SK-N-SH (cell line): ENCODE measurements at regions not wholly inside any gene's neighbourhood (a gene's known extent, or its start where the extent isn't known, plus 50 kb on each side); places are given as distances from the start of the nearest gene placed in this dataset.

Experiments
- EP300 ChIP-seq, 2 experiments: IDR thresholded peaks; 2 replicates each; pipeline versions ENCODE4 v1.4.0 to v1.6.1; 2012; ENCODE audit warnings: borderline replicate concordance in 1 of 2, low read depth in 1 of 2, low read length in 1 of 2
- GABPA ChIP-seq: IDR thresholded peaks from 2 replicates; pipeline ENCODE4 v1.4.0; 2012; ENCODE audit warnings: low read depth, mild to moderate bottlenecking
- JUND ChIP-seq: IDR thresholded peaks from 2 replicates; pipeline ENCODE4 v1.4.0; 2012
- NRF1 ChIP-seq: IDR thresholded peaks from 2 replicates; pipeline ENCODE4 v1.6.1; 2012; ENCODE audit warnings: low read depth, mild to moderate bottlenecking, low read length
- POLR2AphosphoS5 ChIP-seq: IDR thresholded peaks from 2 replicates; pipeline ENCODE4 v1.6.1; 2012; ENCODE audit warnings: low read depth, low read length
- RAD21 ChIP-seq: IDR thresholded peaks from 2 replicates; pipeline ENCODE4 v1.6.1; 2012; ENCODE audit warnings: mild to moderate bottlenecking, low read length
- REST ChIP-seq: IDR thresholded peaks from 2 replicates; pipeline ENCODE4 v1.6.1; 2012; ENCODE audit warnings: mild to moderate bottlenecking, low read depth, low read length, moderate library complexity
- RFX5 ChIP-seq: IDR thresholded peaks from 2 replicates; pipeline ENCODE4 v1.6.1; 2012; ENCODE audit warnings: mild to moderate bottlenecking, improper control_type of control experiment, low read length
- TAF1 ChIP-seq: IDR thresholded peaks from 2 replicates; pipeline ENCODE4 v1.6.1; 2012; ENCODE audit warnings: low read depth, mild to moderate bottlenecking, low read length, moderate library complexity, borderline replicate concordance
- TEAD4 ChIP-seq: IDR thresholded peaks from 2 replicates; pipeline ENCODE4 v1.4.0; 2012; ENCODE audit warnings: mild to moderate bottlenecking, borderline replicate concordance; ENCODE audit not compliant: insufficient read depth
- TF ChIP-seq, protein P1 (sequence below): fragments of 200-600 bp; sonication (generic); IDR thresholded peaks from 2 replicates; pipeline ENCODE4 v1.6.1; 2017; ENCODE audit warnings: antibody characterized with exemption, mild to moderate bottlenecking, moderate library complexity
- TF ChIP-seq, protein P2 (sequence below): IDR thresholded peaks from 2 replicates; pipeline ENCODE4 v1.4.0; 2012; ENCODE audit warnings: low read depth
- TF ChIP-seq, protein P3 (sequence below): IDR thresholded peaks from 2 replicates; pipeline ENCODE4 v1.4.0; 2012; ENCODE audit warnings: low read depth, borderline replicate concordance

DNA sequence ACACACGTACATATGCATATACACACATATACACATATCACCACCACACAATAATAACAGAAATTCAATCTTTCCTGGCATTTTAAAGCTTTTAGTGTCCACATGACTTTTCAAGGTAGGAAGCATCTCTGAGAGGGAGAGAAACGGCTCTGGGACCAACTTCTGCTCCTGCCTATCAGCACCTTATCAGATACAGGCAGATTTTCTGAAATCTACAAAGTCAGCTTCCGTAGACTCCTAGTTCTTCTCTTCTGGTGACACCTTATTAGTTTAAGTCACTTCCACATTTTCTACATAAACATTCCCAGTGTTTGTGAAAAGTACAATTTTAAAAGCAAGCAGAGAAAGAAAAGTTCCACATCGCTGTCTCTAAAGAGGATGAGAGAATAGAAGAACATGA lies 74.5 kb downstream of the ZNF22 start:
- TF ChIP-seq, protein P1, sequence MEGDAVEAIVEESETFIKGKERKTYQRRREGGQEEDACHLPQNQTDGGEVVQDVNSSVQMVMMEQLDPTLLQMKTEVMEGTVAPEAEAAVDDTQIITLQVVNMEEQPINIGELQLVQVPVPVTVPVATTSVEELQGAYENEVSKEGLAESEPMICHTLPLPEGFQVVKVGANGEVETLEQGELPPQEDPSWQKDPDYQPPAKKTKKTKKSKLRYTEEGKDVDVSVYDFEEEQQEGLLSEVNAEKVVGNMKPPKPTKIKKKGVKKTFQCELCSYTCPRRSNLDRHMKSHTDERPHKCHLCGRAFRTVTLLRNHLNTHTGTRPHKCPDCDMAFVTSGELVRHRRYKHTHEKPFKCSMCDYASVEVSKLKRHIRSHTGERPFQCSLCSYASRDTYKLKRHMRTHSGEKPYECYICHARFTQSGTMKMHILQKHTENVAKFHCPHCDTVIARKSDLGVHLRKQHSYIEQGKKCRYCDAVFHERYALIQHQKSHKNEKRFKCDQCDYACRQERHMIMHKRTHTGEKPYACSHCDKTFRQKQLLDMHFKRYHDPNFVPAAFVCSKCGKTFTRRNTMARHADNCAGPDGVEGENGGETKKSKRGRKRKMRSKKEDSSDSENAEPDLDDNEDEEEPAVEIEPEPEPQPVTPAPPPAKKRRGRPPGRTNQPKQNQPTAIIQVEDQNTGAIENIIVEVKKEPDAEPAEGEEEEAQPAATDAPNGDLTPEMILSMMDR = no peak
- TF ChIP-seq, protein P2, sequence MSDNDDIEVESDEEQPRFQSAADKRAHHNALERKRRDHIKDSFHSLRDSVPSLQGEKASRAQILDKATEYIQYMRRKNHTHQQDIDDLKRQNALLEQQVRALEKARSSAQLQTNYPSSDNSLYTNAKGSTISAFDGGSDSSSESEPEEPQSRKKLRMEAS = no peak
- no peak for TF ChIP-seq RFX5
- no peak for TF ChIP-seq POLR2AphosphoS5
- no peak for TF ChIP-seq TEAD4
- TF ChIP-seq EP300 (IDR thresholded peaks at IDR 0.05; ENCODE audit: borderline replicate concordance in 1 of 2, low read depth in 1 of 2, low read length in 1 of 2) = no peak
- TF ChIP-seq JUND = no peak
- TF ChIP-seq TAF1 = no peak
- no peak for TF ChIP-seq REST
- no peak for TF ChIP-seq NRF1
- TF ChIP-seq, protein P3, sequence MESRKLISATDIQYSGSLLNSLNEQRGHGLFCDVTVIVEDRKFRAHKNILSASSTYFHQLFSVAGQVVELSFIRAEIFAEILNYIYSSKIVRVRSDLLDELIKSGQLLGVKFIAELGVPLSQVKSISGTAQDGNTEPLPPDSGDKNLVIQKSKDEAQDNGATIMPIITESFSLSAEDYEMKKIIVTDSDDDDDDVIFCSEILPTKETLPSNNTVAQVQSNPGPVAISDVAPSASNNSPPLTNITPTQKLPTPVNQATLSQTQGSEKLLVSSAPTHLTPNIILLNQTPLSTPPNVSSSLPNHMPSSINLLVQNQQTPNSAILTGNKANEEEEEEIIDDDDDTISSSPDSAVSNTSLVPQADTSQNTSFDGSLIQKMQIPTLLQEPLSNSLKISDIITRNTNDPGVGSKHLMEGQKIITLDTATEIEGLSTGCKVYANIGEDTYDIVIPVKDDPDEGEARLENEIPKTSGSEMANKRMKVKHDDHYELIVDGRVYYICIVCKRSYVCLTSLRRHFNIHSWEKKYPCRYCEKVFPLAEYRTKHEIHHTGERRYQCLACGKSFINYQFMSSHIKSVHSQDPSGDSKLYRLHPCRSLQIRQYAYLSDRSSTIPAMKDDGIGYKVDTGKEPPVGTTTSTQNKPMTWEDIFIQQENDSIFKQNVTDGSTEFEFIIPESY = no peak
- no peak for TF ChIP-seq RAD21
- TF ChIP-seq GABPA = no peak
